GF-D8 (cell line): ENCODE measurements at regions not wholly inside any gene's neighbourhood (a gene's known extent, or its start where the extent isn't known, plus 50 kb on each side); places are given as distances from the start of the nearest gene placed in this dataset.
"Not testable (repeated sequence)": the region's sequence is repeated elsewhere in the genome, so short reads cannot be mapped to it uniquely, and the experiment has no call there.

Experiments
- DNase-seq: peaks from one replicate; lab custom pipeline; 2025; lab: John Stamatoyannopoulos, UW

GRCh38 chr7:356691-357462 lies 66.9 kb downstream of the FOXL3 start:
- no peak for DNase-seq

- no peak for DNase-seq
Observed at GRCh38 chr7:357531-358209, 67.7 kb downstream of the FOXL3 start.

GRCh38 chr7:358352-358751 lies 68.4 kb downstream of the FOXL3 start:
- DNase-seq: no peak

- DNase-seq: no peak
Observed at GRCh38 chr7:359226-359765, 69.3 kb downstream of the FOXL3 start.

- peak; percentile 48 for DNase-seq
Observed at GRCh38 chr7:359766-360361, 69.9 kb downstream of the FOXL3 start.

GRCh38 chr7:360454-361100 lies 70.6 kb downstream of the FOXL3 start:
- no peak for DNase-seq

GRCh38 chr7:361182-361581 lies 71.2 kb downstream of the FOXL3 start:
- not testable (repeated sequence) for DNase-seq

GRCh38 chr7:361680-362401 lies 71.9 kb downstream of the FOXL3 start:
- no peak for DNase-seq

- peak; percentile 87 for DNase-seq
Observed at GRCh38 chr7:362402-363096, 72.6 kb downstream of the FOXL3 start.

- DNase-seq: no peak
Observed at GRCh38 chr7:363626-364025, 73.7 kb downstream of the FOXL3 start.

- no peak for DNase-seq
Observed at GRCh38 chr7:364536-364935, 74.6 kb downstream of the FOXL3 start.

GRCh38 chr7:365593-365992 lies 75.6 kb downstream of the FOXL3 start:
- no peak for DNase-seq

- DNase-seq: no peak
Observed at GRCh38 chr7:366161-366803, 76.3 kb downstream of the FOXL3 start.

GRCh38 chr7:367351-367901 lies 77.5 kb downstream of the FOXL3 start:
- no peak for DNase-seq

- DNase-seq: no peak
Observed at GRCh38 chr7:368651-369475, 78.9 kb downstream of the FOXL3 start.

GRCh38 chr7:369476-370258 lies 79.7 kb downstream of the FOXL3 start:
- no peak for DNase-seq

- no peak for DNase-seq
Observed at GRCh38 chr7:370259-370625, 80.3 kb downstream of the FOXL3 start.

- no peak for DNase-seq
Observed at GRCh38 chr7:370775-371118, 80.8 kb downstream of the FOXL3 start.
